HG02943 (cell line): ENCODE measurements at regions not wholly inside any gene's neighbourhood (a gene's known extent, or its start where the extent isn't known, plus 50 kb on each side); places are given as distances from the start of the nearest gene placed in this dataset.
A peak's percentile ranks its signal among the peaks of the same experiment; 100 is the strongest.

ENCODE experiments used
- ATAC-seq: cut with Tn5 transposase; IDR thresholded peaks from one replicate; pipeline ENCODE4 v1.9.1; 2021; ENCODE audit warnings: mild to moderate bottlenecking, low read depth, moderate library complexity; ENCODE audit not compliant: unreplicated experiment

DNA sequence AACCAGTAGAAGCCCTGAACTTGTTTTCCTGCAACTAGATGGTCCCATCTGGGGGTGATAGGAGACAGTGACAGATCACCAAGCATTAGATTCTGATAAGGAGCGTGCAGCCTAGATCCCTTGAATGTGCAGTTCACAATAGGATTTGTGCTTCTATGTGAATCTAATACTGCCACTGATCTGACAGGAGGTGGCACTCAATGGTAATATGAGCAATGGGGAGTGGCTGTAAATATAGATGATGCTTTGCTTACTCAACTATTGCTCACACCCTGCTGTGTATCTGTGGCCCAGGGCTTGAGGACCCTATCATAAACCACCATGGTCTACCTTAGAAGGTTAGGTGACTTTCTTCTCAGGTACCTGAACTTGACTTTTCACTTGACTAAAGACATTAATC, 417.1 kb upstream of the ARHGEF26 start:
- no peak for ATAC-seq

DNA sequence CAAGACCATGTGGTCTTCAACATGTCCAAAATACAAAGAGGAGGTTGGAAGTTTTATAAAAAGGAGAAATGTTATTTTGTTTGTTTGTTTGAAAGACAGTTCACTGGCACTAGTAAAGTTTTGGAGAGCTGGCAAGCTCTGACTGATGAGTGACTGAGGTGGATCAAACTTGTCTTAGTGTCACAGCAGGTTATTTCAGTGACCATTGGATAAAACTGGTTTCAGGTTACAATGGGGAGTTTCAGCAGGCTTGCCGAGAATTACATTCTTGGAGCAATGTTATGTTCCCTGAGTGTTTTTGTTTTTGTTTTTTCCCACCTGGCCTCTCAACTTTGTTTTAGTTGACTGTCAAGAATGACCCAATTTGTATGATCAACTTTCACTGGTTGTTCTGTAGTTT, 414.5 kb upstream of the ARHGEF26 start:
- ATAC-seq = no peak

DNA sequence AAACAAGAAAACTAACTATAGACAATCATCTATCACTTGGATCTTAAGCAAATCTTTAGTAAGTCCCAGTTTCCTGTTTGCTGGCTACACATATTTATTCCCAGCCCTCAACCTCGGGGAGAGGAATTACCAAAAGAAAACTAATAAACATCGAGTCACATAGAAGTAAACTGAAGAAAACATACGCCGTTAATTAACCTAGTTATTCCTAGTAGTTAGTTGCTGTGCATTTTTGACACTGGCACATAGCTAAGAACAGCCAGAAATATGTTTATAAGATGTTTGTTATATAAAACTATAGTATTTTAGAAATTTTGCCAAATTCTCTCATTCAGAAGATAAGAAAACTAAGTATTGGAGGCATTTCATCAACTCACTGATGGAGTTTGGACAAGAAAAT, 407.2 kb upstream of the ARHGEF26 start:
- no peak for ATAC-seq

DNA sequence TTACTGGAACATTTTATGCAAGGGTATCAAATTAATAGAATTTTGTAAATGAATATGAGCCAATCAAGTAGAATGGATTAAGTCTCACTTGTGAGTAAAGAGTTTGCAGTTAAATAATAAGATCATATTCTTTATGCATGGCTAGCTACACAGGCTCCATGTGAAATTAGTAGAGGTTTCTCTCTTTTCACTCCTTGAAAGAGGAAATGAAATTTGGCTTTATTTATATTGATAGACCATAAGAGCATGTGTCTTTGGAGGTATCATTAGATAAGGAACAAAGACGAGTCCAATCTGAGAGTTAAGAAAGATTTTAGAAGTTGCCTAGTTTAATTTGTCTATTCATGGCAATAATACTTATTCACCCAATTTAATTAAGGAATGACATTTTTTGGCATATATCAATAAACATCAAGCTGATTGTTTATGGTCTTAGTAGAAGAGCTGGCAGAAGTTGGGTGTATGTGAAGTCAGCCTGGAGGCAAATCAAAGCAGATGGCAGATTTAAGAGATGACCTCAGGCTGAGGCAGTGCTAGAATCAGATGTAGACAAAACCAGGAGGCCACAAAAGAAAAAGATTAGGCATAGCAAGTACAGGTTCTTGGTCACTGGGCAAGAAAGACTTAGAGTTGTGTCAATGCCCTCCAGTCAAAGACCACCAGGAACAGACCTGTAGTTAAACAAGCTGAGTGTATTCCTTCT, 406.5 kb upstream of the ARHGEF26 start:
- ATAC-seq = no peak

DNA sequence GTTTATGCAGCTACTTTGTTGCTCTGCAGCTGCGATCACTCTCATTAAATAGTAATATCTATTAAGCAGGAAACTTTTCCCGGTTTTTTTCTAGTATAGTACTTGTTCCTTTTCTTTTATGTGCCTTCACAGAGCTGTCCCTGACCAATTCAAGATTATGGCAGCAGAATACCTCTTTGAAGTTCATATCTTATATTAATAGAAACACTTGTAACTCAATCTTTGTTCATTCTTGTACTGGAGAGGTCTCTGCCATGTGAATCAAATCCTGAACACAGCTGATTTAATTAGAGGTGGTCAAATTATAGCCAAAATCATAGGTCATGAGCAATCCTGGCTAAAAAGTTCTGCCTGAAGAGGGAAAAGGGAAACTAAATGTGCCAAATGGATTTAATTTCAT, 399.0 kb upstream of the ARHGEF26 start:
- ATAC-seq = no peak

DNA sequence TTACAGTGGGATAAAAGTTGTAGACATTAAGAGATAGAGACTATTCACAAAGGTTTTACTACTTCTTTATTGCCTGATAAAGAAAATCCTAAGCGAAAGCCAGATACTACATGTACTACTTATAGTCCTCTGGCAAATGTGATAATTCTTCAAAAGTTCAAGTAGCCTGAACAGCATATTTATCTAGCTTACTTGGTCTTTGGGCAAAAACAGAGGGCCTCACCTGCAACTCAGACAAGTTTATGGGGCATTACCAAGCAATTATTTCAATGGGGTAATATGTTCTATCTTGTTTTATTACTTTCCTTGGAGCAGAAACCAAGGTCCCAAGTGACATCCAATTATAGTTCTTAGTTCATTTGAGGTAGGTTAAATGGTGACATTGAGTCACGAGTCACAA, 390.1 kb upstream of the ARHGEF26 start:
- no peak for ATAC-seq

DNA sequence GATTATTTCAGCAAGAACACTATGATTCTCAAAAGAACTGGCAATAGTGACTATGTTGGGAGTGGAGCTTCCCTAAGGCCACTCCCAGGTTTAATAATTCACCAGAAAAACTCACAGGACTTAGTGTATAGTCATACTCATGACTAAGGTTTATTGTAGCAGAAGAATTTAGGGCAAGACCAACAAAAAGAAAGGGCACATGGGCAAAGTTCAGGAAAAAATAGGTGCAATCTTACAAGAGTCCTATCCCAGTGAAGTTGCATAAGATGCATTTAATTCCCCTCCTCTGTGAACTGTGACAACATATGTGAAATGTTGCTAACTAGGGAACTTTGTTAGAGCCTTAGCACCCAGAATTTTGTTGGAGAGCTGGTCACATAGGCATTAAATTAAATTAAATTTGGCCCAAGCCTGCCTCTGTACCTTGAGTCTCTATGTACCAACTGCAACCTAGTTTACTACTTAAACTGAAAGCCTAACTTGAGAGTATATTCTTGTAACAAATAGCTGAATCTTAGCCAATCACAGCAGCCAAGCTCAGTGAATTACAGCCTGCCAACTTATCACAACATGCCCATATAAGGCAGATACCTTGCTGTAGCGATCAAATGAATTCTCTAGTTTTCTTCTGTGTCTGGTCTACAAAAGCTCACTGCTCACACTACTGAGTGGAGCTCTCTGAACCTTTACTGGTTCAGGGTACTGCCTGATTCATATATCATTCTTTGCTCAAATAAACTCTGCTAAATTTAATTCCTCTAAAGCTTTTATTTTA, 386.2 kb upstream of the ARHGEF26 start:
- no peak for ATAC-seq

DNA sequence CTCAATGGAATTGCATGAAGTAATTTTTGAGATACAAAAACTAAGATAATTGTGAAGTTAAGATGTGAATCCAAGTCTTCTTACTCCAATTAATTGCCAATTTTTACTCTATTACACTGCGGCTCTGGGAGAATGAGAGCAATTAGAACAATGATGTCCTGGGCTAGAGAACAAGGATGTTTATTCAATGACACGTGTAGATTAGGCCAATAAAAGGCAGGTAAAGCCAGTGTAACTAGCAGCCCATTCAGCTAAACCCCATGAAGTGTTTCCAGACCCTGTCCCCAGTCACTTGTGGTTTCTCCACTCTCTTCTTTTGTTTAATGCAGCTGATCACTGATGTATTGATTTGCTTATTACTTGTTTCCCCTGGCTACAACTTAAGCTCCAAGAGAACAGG, 381.1 kb upstream of the ARHGEF26 start:
- no peak for ATAC-seq

DNA sequence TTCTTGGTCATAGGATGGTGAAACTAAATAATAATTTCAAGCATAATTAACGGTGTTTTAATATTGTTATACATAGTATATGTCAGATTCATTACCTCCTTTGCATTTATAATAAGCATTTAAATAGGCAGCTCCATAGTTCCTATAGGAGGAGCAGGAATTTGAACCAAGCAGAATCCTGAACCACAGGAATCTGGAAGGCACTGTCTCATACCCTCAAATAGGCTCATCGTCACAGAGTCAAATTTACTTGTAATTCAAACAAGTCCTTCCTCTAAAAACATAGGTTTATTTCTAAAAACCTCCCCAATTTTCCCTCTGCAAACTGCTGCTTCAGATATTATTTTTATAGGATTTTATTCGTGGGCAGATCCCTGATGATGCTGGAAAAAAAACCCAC, 376.3 kb upstream of the ARHGEF26 start:
- no peak for ATAC-seq

DNA sequence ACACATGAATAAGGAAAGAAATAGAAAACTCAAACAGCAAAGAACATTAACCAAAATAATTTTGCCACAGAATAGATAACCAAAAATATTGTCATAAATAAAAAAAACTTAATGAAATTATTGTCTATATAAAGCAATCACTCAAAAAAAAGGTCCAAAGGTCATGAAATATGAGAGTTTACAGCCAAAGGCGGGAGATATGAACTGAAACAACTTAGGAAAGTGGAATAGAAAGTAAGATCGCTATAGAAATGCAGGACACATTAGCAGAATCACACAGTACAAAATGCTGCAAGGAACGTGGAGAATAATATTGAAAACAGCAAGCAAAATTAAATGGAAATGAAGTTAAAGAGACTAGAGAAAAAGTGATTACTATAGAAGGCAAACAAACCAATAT, 375.0 kb upstream of the ARHGEF26 start:
- no peak for ATAC-seq

DNA sequence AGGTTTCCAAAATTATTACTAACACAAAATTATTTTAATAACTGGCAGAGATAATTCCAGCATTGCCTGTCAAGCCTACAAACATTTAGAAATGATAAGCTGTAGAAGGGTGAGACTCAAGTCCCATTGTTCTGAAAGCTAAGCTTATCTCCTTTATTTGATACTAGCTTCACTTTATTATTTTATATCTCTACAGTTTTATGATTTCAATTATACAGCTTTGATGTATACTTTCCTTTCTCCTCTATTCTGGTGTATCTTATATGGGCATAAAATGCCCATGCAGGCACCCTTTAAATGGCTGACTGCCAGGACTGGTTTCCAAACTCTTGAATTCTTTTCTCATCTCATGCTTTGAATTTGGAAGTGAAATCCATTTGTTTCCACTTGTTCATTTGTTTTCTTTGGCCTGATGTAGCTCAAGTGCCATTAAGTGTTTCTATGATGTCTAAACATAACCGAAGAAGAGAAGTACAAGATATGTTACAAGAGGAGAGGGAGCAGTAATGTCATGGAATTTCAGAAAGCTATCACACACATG, 372.1 kb upstream of the ARHGEF26 start:
- no peak for ATAC-seq

DNA sequence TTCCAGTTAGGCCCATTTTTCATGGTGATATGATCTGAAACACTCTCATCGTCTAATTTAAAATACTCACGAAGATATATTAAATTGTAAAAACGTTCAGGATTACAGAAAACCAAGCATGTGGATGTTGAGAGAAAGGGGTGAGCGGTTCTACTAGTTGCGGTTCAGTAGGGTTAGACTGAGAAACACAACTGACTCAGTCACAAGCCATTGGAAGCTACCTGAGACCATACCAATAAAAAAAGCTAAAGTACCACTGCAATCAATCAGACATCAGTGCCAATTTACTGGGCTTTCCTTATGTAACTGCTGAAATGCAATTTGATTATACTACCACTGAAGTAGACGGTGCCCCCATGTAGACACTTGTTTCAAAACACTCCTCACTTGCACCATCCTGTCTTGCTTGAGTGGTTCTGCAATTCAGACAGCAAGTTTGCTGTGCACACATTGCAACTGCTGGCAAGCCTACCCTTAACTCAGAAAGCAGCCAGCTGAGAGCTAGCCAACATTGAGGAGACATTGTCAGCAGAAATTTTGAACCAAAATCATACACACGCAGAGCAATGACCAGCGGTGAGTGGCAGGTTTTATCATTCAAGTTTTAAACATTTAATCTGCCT, 368.7 kb upstream of the ARHGEF26 start:
- no peak for ATAC-seq

DNA sequence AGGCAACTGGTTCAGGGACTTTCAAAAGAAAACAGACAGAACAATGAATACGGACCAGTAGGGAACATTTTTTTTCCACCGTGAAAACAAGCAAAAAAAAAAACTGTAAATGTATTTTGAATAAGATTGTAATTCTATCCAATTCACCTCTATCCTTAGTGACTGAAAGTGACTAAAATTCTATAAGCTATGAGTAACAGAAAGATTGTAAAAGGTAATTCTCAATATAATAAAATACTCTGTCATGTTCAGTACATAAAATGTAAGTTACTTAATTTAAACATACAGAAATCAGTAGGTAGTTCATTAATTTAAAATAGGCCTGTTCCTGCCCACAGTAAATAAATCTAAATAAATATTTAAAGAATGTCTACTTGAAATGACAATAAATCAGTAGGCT, 368.2 kb upstream of the ARHGEF26 start:
- ATAC-seq = no peak

DNA sequence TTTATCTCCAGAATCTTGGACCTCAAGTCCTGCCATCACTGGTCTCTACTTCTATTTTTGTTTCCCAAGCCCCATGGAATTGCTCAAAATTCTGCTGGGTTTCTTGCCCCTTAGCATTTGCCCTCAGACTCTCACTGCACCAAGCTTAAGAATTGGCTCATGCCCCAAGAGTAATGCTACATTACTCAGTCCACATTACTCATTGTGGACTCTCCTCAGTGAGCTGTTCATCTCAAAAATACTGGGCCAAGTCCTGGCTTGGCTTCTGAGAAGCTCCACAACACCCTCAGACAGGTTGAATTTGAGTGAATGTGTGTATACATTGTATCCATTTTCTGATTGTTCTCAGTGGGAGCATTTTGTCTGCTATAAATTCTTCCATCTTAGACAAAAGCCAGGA, 364.4 kb upstream of the ARHGEF26 start:
- no peak for ATAC-seq

DNA sequence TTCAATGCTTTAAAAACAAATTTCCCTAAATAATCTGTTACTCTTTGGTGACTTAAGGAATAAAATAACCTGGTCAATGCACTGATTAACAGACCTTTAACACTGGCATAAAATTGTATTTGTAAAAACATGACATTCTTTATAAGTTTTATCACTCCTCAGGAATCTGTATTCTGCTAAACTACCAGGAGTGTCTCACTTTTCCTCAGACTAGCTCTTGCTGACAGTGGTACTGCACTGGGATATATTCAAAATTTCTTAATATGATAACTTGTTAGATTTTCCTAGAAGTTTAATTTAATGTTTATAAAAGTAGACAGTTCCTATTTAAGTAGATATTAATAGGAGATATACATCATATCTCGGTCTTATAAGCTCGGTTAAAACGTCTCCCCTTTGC, 363.4 kb upstream of the ARHGEF26 start:
- ATAC-seq = no peak

DNA sequence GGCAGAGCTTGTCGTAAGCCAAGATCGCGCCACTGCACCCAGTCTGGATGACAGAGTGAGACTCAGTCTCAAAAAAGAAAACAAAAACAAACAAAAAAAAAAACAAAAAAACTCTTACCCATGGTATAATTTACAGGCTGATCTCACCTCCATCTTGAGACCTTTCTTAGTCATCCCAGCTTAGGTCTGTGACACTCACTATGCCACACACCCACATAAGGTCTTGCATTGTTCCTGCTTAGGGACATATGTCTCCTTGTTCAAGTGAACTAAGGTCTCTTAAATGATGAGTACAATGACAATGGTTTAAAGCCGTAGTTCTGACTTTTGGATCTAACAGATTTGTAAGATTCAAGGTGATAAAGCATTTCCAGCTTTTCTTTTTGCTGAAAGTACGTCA, 360.2 kb upstream of the ARHGEF26 start:
- no peak for ATAC-seq

DNA sequence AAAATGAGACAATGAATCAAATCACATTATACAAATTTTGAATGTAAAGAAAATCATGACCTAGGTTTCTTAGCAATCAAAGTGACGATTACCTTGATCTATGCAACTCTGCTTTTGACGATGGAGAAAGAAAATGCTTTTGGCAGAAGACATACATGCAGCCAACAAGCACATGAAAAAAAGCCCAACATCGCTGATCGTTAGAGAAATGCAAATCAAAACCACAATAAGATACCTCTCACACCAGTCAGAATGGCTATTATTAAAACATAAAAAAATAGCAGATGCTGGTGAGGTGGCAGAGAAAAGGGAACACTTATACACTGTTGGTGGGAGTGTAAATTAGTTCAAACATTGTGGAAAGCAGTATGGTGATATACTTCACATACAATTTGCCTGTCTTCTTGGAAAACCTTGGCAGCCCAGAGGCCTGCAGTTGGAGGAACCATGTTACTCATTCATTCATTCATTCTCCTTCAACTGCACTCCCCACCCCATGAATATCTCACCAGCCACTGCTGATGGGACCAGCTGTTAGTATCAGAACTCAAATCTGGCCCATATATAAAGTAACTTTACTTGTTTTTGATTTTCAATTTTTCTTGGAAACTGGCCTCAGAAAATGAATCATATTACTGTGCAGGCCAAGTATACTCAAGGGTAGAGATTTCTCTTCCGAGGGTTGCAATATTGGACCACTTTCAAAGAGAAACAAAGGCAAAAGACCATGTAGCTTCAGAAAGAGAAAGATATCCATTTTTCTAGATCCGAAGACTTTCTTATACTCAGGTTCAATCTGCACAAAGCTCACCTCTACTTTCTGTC, 358.6 kb upstream of the ARHGEF26 start:
- no peak for ATAC-seq

DNA sequence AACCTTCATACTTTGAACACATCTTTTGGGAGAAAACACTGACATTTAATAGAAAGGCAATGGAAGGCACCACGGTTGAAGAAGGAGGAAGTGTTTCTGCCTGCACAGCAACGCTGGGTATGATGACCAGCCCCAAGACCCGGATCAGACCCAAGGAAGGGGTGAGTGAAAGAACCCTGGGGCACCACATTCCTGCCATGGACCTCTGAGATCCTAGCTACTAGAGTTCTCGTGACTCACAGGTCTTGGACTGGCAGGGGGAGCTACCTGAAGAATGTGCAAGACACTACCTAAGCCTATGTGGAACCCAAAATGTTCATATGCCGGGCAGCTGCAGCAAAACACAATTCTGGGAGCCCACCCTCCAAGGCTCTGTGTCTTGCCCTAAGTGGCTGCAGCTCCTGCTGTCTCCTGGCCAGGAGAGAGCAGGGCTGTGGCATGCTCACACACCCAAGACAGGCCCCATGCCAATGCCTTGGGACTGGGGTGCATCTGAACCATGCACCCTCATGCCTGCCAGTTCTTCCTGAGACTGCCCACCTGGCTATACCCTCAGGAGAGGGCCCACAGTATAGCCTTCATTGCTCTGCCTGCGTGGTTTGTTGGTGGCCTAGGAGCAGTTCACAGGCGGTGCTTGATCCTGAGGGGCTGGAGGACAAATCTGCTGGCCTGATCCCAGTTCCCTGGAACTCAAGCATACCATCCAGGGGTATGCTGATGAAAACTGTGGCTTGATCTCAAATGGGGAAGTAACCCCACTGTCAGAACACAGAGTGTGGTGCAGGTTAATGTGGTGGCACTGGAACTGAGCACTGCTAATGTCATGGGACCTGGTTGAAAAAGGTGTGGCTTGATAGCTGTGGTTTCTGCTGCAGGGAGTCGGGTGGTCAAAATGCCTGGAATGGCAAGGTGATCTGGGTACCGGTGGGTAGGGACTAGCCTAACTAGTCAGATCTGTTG, 353.3 kb upstream of the ARHGEF26 start:
- peak; percentile 6 for ATAC-seq
